ENCODE measurements at regions not wholly inside any gene's neighbourhood (a gene's known extent, or its start where the extent isn't known, plus 50 kb on each side); places are given as distances from the start of the nearest gene placed in this dataset.

- H3K9me3 ChIP-seq (ENCODE audit: insufficient read depth, low read length), result no peaks in the 10 kb centered on the region
- no peak overlapping the region for H3K4me3 ChIP-seq (ENCODE audit: low read length)
- no peaks in the 10 kb centered on the region for H4K20me1 ChIP-seq (ENCODE audit: insufficient read depth, low read length)
- H3K79me2 ChIP-seq (ENCODE audit: low read length), result no peaks in the 10 kb centered on the region
- no peaks in the 10 kb centered on the region for H3K27me3 ChIP-seq (ENCODE audit: low read depth, low read length)
- H3K27ac ChIP-seq (ENCODE audit: low read length), result no peak overlapping the region
- TF ChIP-seq CTCF (IDR thresholded peaks at IDR 0.05; ENCODE audit: low read depth, low read length) (no peak), EZH2phosphoT487 (IDR thresholded peaks at IDR 0.05; ENCODE audit: low read depth) (no peak)
- no peaks in the 10 kb centered on the region for H3K4me1 ChIP-seq (ENCODE audit: low read length)
- no peak overlapping the region for H3K4me2 ChIP-seq (ENCODE audit: low read length)
- H3K9ac ChIP-seq (ENCODE audit: low read length), result no peak overlapping the region
- H3K36me3 ChIP-seq (replicated peaks; ENCODE audit: low read depth, low read length), result no peaks in the 10 kb centered on the region
- H2AFZ ChIP-seq (ENCODE audit: low read depth, low read length), result no peak overlapping the region
These were observed 767.7 kb downstream of the DTWD2 start for GRCh38 chr5:118220556-118221195.

GRCh38 chr5:118211606-118212005 is 776.7 kb downstream of the DTWD2 start:
- TF ChIP-seq CTCF (IDR thresholded peaks at IDR 0.05; ENCODE audit: low read depth, low read length) (no peak), EZH2phosphoT487 (IDR thresholded peaks at IDR 0.05; ENCODE audit: low read depth) (no peak)
- H3K27me3 ChIP-seq (ENCODE audit: low read depth, low read length), result no peaks in the 10 kb centered on the region
- H3K4me2 ChIP-seq (ENCODE audit: low read length), result no peak overlapping the region

GRCh38 chr5:118208031-118208453 is 780.3 kb downstream of the DTWD2 start:
- no peaks in the 10 kb centered on the region for H3K36me3 ChIP-seq (replicated peaks; ENCODE audit: low read depth, low read length)
- no peak overlapping the region for H3K4me2 ChIP-seq (ENCODE audit: low read length)
- no peaks in the 10 kb centered on the region for H3K79me2 ChIP-seq (ENCODE audit: low read length)
- peaks cover 5% of the 10 kb centered on the region; the same call in 1 of the 2 replicates for H3K9me3 ChIP-seq (ENCODE audit: insufficient read depth, low read length)
- TF ChIP-seq CTCF (IDR thresholded peaks at IDR 0.05; ENCODE audit: low read depth, low read length) (no peak), EZH2phosphoT487 (IDR thresholded peaks at IDR 0.05; ENCODE audit: low read depth) (no peak)
- no peaks in the 10 kb centered on the region for H3K27me3 ChIP-seq (ENCODE audit: low read depth, low read length)
- no peak overlapping the region for H2AFZ ChIP-seq (ENCODE audit: low read depth, low read length)
- H3K4me3 ChIP-seq (ENCODE audit: low read length), result no peak overlapping the region
- no peak overlapping the region for H3K27ac ChIP-seq (ENCODE audit: low read length)
- no peak overlapping the region for H3K9ac ChIP-seq (ENCODE audit: low read length)
- no peaks in the 10 kb centered on the region for H4K20me1 ChIP-seq (ENCODE audit: insufficient read depth, low read length)
- no peaks in the 10 kb centered on the region for H3K4me1 ChIP-seq (ENCODE audit: low read length)

More at GRCh38 chr5:118211606-118212005, 776.7 kb downstream of the DTWD2 start:
- peaks cover 5% of the 10 kb centered on the region; the same call in 1 of the 2 replicates for H3K9me3 ChIP-seq (ENCODE audit: insufficient read depth, low read length)
- no peak overlapping the region for H3K27ac ChIP-seq (ENCODE audit: low read length)
- no peak overlapping the region for H3K9ac ChIP-seq (ENCODE audit: low read length)
- H4K20me1 ChIP-seq (ENCODE audit: insufficient read depth, low read length), result no peaks in the 10 kb centered on the region
- H3K4me3 ChIP-seq (ENCODE audit: low read length), result no peak overlapping the region
- H2AFZ ChIP-seq (ENCODE audit: low read depth, low read length), result no peak overlapping the region
- H3K79me2 ChIP-seq (ENCODE audit: low read length), result no peaks in the 10 kb centered on the region
- no peaks in the 10 kb centered on the region for H3K36me3 ChIP-seq (replicated peaks; ENCODE audit: low read depth, low read length)
- H3K4me1 ChIP-seq (ENCODE audit: low read length), result no peaks in the 10 kb centered on the region

- Histone ChIP-seq H3K27ac (ENCODE audit: low read length) (no peak overlapping the region), H3K9ac (ENCODE audit: low read length) (no peak overlapping the region), H3K4me2 (ENCODE audit: low read length) (no peak overlapping the region), H4K20me1 (ENCODE audit: insufficient read depth, low read length) (no peaks in the 10 kb centered on the region), H3K79me2 (ENCODE audit: low read length) (no peaks in the 10 kb centered on the region), H3K36me3 (replicated peaks; ENCODE audit: low read depth, low read length) (no peaks in the 10 kb centered on the region), H3K27me3 (ENCODE audit: low read depth, low read length) (no peaks in the 10 kb centered on the region), H2AFZ (ENCODE audit: low read depth, low read length) (no peak overlapping the region), H3K4me1 (ENCODE audit: low read length) (peaks cover 8% of the 10 kb centered on the region), H3K4me3 (ENCODE audit: low read length) (no peak overlapping the region), H3K9me3 (ENCODE audit: insufficient read depth, low read length) (no peaks in the 10 kb centered on the region)
- TF ChIP-seq EZH2phosphoT487 (IDR thresholded peaks at IDR 0.05; ENCODE audit: low read depth), result no peak
- TF ChIP-seq CTCF (IDR thresholded peaks at IDR 0.05; ENCODE audit: low read depth, low read length), result no peak
These were observed 788.5 kb downstream of the DTWD2 start for GRCh38 chr5:118199801-118200200.

All from OCI-LY3 (cell line).